Neural crest cell (in vitro differentiated cells): ENCODE measurements at regions not wholly inside any gene's neighbourhood (a gene's known extent, or its start where the extent isn't known, plus 50 kb on each side); places are given as distances from the start of the nearest gene placed in this dataset.
"Not testable (repeated sequence)": the region's sequence is repeated elsewhere in the genome, so short reads cannot be mapped to it uniquely, and the experiment has no call there.

ENCODE experiments used
- DNase-seq: peaks from one replicate; pipeline ENCODE4 v3.0.0; 2021; ENCODE audit warnings: low read depth, mixed read lengths, low spot score
- H3K27ac Mint-ChIP-seq: one replicate; pipeline ENCODE4 v1.8.0; 2021; ENCODE audit warnings: mild to moderate bottlenecking, mixed read lengths; ENCODE audit not compliant: unreplicated experiment
- H3K27me3 Mint-ChIP-seq: 2 replicates; pipeline ENCODE4 v1.8.0; 2021; ENCODE audit warnings: low read depth, mild to moderate bottlenecking, mixed read lengths
- H3K36me3 Mint-ChIP-seq: 2 replicates; pipeline ENCODE4 v1.8.0; 2021; ENCODE audit warnings: low read depth, mild to moderate bottlenecking, mixed read lengths
- H3K4me1 Mint-ChIP-seq: 2 replicates; pipeline ENCODE4 v1.8.0; 2021; ENCODE audit warnings: mixed read lengths
- H3K4me3 Mint-ChIP-seq: one replicate; pipeline ENCODE4 v1.8.0; 2021; ENCODE audit warnings: mild to moderate bottlenecking, mixed read lengths
- H3K9me3 Mint-ChIP-seq: 2 replicates; pipeline ENCODE4 v1.8.0; 2021; ENCODE audit warnings: mixed read lengths
- CTCF ChIP-seq: fragments of 200-600 bp; sonication (generic); conservative IDR thresholded peaks from 2 replicates; pipeline ENCODE4 v1.5.0; 2021; ENCODE audit warnings: antibody characterized with exemption, mild to moderate bottlenecking

- Mint-ChIP-seq H3K27ac (no peak overlapping the region), H3K4me3 (no peak overlapping the region), H3K36me3 (no peaks in the 10 kb centered on the region), H3K4me1 (no peaks in the 10 kb centered on the region), H3K9me3 (peaks cover 11% of the 10 kb centered on the region), H3K27me3 (peaks cover 2% of the 10 kb centered on the region)
- DNase-seq: no peak
- no peak for TF ChIP-seq CTCF
Observed at GRCh38 chr10:20659225-20659624, 237.9 kb downstream of the NEBL start.

- no peak for DNase-seq
- H3K36me3 Mint-ChIP-seq: no peaks in the 10 kb centered on the region
- H3K4me1 Mint-ChIP-seq: no peaks in the 10 kb centered on the region
- no peak overlapping the region for H3K27ac Mint-ChIP-seq
- H3K9me3 Mint-ChIP-seq: peaks cover 14% of the 10 kb centered on the region
- peaks cover 2% of the 10 kb centered on the region for H3K27me3 Mint-ChIP-seq
- no peak for TF ChIP-seq CTCF
- no peak overlapping the region for H3K4me3 Mint-ChIP-seq
Observed at GRCh38 chr10:20658158-20658557, 239.0 kb downstream of the NEBL start.

- Mint-ChIP-seq H3K4me1 (no peaks in the 10 kb centered on the region), H3K27me3 (peaks cover 2% of the 10 kb centered on the region), H3K36me3 (no peaks in the 10 kb centered on the region), H3K27ac (no peak overlapping the region), H3K4me3 (no peak overlapping the region), H3K9me3 (peaks cover 8% of the 10 kb centered on the region)
- no peak for TF ChIP-seq CTCF
- no peak for DNase-seq
Observed at GRCh38 chr10:20656886-20657285, 240.2 kb downstream of the NEBL start.

- not testable (repeated sequence) for H3K9me3 Mint-ChIP-seq, DNase-seq, H3K27ac Mint-ChIP-seq, H3K4me3 Mint-ChIP-seq, H3K27me3 Mint-ChIP-seq, H3K4me1 Mint-ChIP-seq, H3K36me3 Mint-ChIP-seq
Observed at GRCh38 chr10:20652424-20652823, 244.7 kb downstream of the NEBL start.

- H3K27ac Mint-ChIP-seq: no peak overlapping the region
- no peak for DNase-seq
- peaks cover 3% of the 10 kb centered on the region for H3K27me3 Mint-ChIP-seq
- no peaks in the 10 kb centered on the region for H3K9me3 Mint-ChIP-seq
- no peak overlapping the region for H3K4me3 Mint-ChIP-seq
- no peaks in the 10 kb centered on the region for H3K4me1 Mint-ChIP-seq
- no peak for TF ChIP-seq CTCF
- no peaks in the 10 kb centered on the region for H3K36me3 Mint-ChIP-seq
Observed at GRCh38 chr10:20648263-20648874, 248.7 kb downstream of the NEBL start.

GRCh38 chr10:20647756-20648155, 249.4 kb downstream of the NEBL start:
- Mint-ChIP-seq H3K4me3 (no peak overlapping the region), H3K27me3 (peaks cover 3% of the 10 kb centered on the region), H3K4me1 (no peaks in the 10 kb centered on the region), H3K9me3 (no peaks in the 10 kb centered on the region), H3K27ac (no peak overlapping the region), H3K36me3 (no peaks in the 10 kb centered on the region)
- no peak for DNase-seq
- no peak for TF ChIP-seq CTCF
